CD4-positive, alpha-beta T cell treated with Interferon gamma for 1 hour (primary cell): ENCODE measurements at regions not wholly inside any gene's neighbourhood (a gene's known extent, or its start where the extent isn't known, plus 50 kb on each side); places are given as distances from the start of the nearest gene placed in this dataset.

Experiments used
- DNase-seq: peaks from one replicate; pipeline ENCODE4 v3.0.0-alpha.2; 2020

DNA sequence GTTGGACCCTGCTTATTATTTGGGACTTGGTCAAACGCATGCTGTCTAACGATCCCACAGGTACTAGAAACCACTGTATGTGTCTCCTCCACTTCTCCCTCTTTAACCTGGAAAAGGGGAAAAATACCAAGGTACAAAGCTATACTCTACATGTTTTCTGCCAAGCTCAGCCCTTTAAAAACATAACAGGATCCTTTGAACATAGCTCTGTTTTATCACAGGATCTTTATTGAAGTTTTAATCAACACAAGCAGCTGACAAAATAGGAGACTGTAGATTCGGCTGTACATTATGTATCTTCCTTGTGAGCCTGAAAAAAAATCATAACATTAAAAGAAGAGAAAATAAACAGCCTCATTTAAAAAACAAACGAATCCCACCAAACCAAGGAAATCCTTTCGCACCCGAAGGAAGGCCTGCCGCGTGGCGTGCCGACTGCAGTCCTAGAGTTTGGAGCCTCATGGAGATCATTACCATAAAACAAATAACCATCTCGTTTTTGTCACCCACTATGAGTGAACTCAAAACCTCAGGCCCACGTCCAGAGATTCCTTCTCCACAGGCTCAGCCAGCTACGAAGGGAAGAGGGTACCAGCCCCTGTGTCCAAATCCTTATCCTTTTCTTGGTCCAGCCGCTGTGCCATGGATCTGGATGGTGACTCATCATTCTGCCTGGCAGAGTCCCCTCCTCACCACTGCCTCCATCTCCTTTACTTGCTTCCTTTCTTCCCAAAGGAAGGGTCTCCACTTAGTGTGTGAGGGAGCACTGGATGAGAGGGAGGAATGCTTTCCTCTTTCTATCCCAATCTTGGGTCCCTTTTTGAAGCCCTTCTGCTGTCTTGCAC, 651.1 kb downstream of the CCDC171 start:
- DNase-seq, result no peak

DNA sequence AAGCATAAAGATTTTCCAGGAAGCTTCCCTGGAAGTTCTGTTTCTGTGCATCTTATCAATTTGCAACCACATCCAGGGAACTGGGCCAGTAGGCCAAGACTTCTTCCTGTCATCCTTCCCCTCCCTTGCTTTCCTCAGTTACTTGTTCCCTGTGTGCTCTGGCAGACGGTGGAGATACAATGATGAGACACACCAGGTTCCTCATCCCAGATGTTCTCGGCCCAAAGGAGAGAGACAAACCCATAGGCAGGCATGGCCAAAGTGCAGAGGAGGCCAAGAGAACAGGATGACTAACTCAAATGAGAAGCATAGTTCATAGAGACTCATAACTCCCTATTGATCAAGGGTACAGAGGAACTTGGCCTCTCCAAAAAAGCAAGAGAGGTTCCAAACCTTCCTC, 652.6 kb downstream of the CCDC171 start:
- no peak for DNase-seq

DNA sequence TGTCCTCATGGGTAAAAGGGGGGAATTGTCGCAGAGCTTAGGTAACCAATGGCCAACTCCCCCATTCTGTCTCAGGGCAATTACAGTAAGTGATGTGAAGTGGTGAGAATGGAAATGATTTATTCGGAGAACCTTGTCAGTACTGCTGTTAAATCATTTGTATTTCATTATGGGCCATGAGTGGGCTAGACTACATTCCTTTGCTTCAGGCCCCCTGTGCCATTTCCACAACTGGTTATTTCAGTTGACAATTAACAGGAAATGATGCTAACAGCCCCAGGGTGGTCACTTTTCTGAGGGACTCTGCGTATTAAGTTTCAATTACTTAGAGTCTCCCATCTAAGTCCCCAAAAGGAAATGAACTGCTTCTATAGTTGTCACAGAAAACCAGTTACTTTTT, 653.7 kb downstream of the CCDC171 start:
- DNase-seq, result no peak

DNA sequence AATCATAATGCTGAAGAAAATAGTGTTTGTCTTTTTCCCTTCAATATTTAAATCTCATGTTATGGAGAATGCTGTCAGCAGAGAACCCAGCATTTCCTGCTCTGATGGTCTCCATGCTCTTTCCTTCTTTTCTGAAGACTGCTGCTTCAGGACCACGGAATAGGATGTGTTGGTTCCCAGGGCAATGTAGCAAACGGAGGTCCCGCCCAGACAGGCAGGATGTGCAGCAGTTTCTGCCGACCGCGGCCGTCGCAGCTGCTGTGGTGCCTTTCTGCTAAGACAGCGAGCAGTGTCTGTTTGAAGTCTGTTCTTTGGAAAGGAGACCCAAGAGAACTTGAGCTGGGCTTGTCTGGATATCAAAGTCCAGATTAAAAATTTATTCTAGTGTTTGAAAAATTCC, 654.3 kb downstream of the CCDC171 start:
- no peak for DNase-seq

DNA sequence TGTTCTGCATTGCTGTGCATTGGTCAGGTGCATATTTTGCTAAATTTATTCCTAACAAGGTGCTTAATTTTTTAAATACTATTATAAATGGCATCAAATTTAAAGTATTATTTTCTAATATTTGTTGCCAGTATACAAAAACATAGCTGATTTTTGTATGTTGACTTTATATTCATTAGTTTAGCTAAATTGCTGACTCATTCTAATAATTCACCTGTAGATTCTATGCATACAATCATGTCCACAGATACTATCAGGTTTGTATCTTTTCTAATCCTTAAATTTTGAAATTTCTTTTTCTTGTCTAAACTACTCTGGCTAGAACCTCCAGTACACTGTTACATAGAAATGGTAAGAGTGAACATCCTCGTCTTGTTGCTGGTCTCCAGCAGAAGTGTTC, 657.6 kb downstream of the CCDC171 start:
- no peak for DNase-seq

DNA sequence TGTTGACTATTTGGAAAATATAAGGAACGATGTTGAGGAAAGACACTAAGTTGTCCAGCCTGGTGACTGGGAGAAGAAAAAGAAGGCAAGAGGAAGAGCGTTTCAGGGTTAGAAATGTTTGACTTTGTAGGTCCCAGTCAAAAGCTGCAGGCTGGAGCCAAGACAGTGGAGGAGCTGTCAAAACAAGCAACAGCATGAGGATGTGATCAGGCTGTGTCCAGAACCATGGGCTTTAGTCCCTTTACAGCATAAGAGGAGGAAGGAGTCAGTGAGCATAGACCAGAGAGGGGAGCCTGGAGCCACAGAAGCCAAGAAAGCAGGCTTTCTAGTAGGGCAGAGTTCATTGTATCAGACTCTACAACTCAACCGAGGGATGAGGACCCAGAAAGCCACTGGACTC, 658.5 kb downstream of the BNC2 start:
- no peak for DNase-seq

DNA sequence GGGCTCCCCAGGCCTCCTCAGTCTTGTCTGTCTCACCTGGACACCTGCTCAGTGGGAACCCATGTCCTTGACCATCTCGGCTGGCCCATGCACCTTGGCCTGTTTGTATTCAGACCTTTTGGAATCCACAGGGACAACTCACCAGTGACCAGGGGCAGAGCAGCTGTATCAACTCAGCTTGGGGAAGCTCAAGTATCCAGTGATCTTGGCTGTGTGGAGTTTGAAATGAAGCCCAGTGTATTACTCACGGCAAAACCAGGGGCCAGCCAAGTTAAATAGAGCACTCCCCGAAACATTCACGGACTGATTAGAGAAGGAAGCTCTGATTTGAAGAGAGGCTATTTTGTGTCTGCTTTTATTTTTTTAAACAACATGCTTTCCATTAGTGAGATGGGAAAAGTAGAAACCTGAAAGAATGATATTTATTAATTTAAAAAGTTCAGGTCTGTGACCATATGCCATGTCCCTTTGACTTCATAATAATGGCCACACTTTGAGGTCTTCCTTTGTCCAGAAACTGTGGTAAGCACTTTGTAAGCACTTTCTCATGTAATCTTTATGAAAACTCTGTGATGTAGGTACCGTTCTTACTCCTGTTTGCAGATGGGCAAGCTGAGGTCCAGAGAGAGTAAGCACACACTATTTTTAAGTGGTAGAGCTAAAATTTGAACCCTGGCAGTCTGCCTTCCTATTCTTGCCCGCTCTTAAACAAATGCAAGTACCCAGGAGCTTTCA, 656.5 kb downstream of the BNC2 start:
- no peak for DNase-seq

DNA sequence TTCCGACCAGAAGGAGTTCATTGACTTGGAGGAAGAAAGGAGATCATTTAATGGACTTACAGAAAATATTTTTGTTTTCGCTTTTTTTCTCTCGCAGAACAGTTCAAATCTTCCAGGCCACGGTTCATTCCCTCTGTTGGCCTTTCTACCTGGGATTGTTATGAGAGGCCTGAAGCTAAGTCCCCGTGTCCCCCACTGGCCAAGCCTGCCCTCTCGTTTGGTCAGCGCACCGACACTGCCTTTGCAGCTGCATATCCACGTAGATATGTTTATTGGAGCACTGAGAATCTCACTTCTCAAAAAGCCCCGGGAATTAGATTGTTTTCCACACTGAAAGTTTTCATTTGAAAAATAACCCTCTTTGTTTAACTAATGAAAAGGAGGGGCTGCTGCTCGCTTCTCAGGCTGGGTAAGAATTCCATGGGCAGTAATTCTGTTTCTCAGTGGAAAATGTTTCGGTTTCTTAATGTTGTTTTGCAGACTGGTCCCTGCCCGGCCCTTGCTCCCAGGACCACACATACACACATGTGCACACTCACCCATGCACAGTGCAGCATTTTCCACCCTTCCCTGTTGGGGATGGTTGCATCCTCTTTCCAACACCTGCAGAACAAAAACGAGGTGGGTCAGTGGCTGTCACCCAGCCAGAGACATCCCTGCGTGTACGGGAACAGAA, 655.7 kb downstream of the BNC2 start:
- DNase-seq, result no peak

DNA sequence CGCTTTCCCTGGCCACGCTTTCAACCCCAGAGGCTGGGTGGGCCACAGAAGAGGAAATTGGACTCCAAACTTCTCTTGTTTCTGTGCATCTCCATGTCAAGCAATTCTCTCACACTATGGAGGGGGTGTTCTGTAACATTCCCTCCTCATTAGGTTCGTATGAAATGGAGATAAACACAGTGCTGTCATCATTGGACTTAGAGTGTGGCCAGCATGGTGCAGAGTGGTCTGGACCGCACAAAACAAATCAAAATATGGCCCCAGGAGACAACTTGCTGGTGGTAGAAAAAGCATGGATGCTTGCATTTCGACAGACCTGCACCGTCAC, 655.2 kb downstream of the BNC2 start:
- DNase-seq, result no peak

DNA sequence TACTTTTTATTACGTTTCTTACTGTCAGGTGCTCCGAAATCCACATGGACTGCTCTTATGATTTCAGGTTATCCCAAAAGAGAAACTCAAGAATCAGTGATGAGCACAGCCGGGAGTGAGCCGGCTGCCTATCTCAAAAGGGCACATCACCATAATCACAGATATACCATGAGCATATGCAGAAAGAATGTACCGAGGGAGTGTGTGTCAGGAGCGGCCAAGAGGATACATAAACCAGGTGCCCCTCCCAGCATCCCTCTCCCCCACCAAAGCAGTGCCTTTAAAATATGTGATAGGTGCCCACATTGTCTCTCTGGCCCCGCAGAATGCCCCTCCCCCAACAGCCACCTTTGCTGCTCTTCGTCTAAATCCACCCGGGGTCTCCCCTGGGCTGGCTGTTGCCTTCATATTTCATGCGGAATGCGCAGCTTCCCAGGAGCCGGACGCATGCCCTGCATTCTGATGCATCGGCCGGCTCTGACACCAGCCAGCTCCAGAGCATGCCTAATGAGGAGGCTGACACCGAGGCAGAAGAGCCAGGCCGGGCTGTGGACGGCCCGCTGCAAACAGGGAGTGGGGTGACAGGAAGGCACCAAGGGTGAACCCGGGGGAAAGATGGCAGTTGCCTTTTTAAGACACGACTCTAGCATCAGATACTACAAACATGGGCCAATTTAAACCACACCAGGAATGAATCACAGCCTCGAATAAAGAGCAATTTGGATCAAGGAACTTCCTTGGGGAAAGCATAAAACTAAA, 652.3 kb downstream of the BNC2 start:
- DNase-seq, result no peak

DNA sequence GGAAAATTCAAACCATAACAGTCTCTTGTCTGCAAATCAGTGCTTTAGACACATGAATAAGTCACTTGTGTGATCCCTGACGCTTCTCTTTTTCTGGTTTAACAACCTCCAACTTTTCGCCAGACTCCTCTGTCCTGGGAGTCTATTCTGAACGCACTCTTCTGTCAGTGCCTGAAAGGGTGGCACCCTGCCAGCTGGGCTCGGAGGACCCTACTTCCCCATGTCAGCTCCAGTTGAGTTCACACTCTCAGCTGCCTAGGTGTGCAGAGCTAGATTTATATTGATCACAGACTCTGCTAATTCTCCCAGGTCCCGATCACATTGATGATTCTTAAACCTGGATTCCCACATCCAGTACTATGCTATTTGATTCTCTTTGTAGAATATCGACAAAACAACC, 649.1 kb downstream of the BNC2 start:
- no peak for DNase-seq

DNA sequence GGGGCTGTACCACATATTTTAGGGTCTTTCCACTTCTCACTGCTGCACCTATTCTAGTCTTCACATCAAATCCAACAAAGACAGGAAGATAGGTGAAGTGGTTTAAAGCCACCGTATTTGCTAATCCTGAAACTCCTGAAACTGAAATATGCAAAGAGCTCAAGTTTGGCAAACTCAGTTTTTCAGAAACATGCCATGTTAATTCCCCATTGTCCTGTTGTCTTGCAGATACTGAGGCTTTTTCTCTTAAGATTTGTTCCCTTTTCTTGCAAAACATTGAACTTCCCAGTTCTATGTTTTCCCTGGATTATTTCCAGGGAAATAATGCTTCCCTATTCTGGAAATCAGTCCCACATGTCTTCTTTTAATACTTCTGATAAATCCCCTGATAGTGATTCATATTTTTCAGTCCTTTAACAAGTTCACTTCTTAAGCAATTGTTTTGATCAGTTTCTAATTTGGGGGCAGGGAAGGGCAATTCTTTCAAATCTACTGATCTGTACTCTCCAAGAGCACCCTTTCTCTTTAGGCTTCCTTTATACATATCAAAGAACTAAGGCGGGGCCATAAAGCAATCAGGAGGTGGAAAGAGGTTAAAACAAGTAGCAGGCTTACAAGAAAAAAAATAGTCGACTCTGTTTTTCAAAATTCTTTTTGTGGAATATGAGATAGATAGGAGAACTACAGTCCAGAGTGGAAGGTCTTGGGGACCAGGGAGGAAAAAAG, 648.5 kb downstream of the BNC2 start:
- DNase-seq, result no peak

DNA sequence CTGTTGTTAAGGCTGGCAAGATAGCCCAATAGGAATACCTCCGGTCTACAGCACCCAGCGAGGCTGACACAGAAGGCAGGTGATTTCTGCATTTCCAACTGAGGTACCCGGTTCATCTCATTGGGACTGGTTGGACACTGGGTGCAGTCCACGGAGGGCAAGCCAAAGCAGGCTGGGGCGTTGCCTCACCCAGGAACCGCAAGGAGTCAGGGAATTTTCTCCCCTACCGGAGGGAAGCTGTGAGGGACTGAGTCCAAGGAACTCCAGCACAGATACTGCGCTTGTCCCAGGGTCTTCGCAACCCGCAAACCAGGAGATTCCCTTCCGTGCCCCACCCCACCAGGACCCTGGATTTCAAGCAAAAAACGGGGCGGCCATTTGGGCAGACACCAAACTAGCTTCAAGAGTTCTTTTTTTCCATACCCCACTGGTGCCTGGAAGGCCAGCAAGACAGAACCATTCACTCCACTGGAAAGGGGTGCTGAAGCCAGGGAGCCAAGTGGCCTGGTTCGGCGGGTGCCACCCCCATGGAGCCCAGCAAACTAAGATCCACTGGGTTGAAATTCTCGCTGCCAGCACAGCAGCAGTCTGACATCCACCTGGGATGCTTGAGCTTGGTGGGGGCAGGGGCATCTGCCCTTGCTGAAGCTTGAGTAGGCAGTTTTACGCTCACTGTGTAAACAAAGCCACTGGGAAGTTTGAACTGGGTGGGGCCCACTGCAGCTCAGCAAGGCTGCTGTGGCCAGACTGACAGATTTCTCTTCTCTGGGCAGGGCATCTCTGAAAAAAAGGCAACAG, 647.2 kb downstream of the BNC2 start:
- no peak for DNase-seq

DNA sequence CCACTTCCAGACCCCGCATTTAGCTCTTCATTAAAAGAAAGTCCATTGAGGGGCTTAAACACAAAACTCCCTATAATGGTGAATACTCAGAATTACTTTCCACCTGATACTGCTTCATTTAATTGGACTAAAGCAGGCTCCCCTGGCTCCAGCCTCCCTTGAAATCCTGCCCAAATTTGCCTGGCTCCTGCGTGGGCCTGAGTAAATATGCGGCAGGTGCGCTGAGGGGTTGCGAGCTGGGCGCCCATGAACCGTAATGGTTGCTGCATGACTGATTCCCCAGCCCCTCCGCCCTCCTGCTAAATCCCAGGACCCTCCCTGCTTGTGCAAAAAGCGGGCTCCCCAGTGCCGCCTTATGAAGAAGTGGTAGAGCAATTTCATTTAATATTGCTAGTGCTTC, 639.7 kb downstream of the BNC2 start:
- DNase-seq, result no peak

DNA sequence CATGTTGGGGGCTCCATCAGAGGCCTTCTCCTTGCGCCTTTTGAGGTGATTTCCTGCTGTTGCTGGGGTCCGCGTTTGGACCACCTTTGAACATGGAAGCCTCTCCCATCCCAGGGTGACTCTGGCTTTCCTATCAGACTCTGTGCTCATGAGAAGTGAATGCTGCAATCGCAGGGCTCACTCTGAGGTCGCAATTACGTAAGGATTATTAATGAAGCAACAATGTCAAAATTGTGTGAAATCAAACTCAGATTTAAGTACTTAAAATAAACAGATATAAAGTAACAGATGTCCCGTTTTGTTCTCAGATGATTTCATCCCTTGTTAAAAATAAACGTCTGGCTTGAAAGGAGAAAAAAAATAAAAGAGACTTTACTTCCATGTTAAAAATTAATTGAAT, 634.2 kb downstream of the BNC2 start:
- DNase-seq, result no peak

DNA sequence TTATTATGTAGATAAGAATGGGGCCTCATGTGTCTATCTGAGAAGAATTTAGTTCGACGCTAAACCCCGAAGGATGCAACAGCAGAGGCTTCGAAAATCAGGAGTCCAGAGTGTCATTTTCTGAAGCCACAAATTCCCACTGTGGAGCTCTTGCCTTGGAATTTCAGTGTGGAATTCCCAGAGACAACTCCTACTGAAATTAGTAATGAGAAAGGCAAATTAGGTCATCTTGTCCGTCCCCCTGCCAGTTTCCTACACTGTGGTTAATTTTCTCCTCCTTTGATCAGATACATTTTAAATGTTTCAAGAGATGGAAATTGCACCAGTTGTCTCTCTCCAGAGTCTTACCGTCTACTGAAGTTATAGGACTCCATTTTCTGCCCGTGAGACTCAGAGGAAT, 633.6 kb downstream of the BNC2 start:
- DNase-seq, result no peak

DNA sequence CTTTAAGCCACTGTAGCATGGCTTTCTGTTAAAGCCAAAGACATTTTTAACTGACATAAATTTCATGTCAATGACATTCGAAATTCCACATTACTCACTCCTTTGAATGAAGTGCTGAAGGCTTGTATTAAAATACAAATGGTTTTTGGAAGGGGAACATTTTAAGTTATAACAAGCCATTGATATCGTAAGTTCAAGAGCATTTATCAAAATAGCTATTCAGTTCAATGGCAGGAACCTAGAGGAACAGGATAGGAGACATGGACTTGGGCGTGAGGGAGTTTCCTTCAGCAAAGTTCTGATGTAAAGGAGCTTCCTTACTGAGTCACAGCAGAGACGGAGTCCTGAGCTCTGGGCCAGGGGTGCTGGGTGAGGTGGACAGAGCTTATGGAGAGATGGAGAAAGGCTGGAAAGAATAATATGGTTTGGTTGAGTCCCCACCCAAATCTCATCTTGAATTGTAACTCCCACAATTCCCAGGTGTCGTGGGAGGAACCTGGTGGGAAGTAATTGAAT, 631.8 kb downstream of the BNC2 start:
- no peak for DNase-seq

DNA sequence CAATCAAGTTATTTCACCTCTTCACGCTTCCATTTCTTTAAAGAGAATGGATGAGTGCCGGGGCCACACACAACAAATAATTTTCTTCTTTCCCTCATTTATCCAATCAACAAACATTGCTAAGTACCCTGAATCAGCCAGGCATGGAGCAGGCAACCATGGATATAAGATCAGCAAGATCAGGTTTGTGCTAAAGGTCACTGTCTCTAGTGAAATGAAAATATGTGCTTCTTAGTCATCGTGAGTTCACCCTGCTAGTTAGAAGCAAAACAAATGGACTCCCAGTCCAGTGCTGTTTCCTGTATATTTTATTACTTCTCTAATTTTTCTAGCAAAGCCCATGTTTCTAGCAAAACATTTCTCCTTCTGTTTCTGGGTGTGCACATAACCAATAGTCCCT, 629.2 kb downstream of the BNC2 start:
- no peak for DNase-seq

DNA sequence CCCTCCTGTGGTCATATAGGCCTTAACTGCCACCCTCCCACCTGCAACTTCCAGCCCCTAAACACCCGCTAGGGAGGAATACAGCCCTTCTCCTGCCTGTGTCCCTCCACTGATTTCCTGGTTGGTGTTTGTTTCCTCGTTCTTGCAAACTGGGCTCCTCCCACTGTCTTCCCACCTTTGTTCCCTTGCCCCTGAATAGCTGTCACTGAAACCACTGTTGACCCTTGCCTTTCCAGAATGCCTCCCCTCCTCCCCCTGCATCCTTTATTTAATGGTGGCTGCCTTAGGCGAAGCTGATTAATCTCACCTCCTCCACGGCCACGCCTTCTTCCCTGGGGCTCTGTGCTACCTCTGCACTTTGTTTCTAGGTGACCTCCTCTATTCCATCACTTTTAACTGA, 626.7 kb downstream of the BNC2 start:
- DNase-seq, result no peak

DNA sequence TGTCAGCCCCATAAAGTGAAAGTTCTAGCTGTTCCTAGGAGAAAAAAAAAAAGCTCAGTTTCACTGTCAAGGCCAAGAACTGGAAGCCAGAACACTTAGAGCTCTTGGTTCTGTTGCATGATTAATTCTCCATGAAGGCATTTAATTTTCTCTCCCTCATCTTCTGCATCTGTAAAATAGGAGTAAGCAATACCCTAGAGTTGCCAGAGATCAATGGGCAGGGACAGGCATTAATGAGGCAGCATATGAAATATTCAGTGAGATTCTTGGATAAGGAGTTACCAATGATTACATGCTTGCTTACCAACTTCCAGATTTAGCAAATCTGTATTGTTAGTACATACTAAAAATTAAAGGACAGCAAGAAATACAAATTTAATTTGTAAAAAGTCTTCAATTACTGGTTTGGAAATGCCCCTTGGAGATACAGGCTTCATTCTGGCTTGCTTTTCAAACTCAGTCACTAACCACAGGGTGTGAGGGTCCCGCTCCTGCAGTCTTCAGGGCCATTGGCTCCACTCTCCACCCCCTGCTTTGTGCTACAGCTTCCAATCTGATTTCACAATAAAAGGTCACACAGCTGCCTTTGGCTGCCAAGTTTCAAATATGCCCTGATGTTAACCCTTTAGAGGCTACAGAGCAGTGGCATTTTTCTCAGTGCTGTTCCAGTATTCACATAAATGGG, 624.6 kb downstream of the BNC2 start:
- DNase-seq, result no peak

DNA sequence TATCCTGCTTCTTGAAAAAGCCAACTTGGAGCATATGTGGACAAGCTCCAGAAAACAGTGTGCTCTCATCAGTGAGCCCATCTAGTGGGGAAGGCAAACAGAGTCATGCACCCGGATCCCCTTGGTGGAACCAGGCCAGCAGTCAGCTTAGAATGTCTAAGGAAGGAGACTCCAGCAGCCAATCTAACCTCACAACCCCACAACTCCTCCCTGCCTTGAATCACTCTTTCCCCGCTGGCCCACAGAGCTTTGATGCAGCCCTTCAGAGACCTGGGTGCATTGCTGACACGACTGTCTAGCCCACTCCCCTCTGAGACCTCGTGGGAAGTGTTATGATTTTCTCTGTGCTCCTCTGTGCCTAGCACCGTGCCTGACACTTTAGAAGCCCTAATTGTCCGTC, 623.7 kb downstream of the BNC2 start:
- no peak for DNase-seq
